ENCODE measurements at regions not wholly inside any gene's neighbourhood (a gene's known extent, or its start where the extent isn't known, plus 50 kb on each side); places are given as distances from the start of the nearest gene placed in this dataset.

DNA sequence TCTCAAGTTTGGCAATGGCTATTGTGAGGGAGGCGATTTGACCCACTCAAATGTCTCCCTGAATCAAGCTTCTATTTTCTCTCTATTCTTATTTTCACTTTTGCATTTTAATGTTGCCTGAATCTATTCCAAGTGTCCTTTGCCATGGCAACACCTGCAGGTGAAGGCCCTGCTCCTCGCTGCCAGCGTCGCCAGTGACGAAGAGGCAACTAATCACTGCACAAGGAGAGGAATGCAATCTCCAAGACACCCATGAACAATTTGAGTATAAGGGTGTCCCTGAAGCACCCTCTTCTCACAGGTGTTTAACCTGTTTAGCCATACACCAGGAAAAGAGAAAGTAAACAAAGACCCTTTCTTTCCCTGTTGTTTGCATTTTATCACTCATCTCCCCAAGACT is 165.6 kb upstream of the VRK2 start:
- no peak overlapping the region for H3K9ac ChIP-seq (ENCODE audit: low read depth, low read length)
- H3K4me1 ChIP-seq (ENCODE audit: control insufficient read depth, insufficient read depth, low read length) = no peaks in the 10 kb centered on the region
- H3K36me3 ChIP-seq (ENCODE audit: control insufficient read depth, insufficient read depth, low read length) = no peaks in the 10 kb centered on the region
- H3K9me3 ChIP-seq (ENCODE audit: control insufficient read depth, insufficient read depth, low read length) = no peaks in the 10 kb centered on the region
- H3K4me3 ChIP-seq (ENCODE audit: low read depth, low read length) = no peak overlapping the region
- H3K27me3 ChIP-seq (ENCODE audit: control insufficient read depth, insufficient read depth, low read length) = no peaks in the 10 kb centered on the region

DNA sequence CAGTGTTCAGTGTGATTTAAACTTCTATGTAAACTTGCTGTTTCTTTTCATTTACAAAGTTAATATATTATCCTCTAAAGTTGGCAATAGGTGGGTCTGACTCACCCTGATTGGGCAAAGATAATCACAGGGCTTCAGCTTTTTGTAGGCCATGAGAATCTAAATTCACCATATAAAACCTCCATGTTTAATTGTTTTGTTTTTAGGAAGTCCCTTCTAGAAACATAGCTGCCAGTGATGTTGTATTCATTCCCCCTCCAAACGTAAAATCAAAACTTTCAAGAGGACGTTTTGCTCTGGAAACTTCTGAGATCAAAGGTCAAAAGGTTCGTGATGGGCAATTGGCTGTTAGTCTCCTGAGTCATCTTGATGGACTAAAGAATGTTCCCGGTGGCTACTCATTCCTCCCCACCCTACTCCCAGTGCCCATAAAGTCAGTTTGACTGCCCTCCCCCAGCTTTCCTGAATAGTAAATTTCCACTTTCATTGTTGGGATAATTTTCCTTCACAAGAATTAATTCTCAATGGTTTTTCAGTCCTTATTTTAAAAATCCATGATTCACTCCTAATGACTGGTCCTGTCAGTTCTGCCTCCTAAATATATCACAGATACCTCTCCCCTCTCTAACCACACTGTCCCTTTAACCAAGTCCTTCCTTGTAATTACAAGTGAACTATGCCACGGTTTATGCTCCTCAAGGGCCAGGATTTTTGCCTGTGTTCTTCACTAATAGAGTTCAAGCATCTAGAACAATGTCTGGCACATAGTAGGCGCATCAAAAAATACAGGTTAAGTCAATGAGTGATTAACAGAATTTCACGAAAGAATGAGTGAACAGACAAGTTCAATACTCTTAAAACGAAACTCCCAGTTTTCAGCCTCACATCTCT is 164.4 kb upstream of the VRK2 start:
- no peak overlapping the region for H3K9ac ChIP-seq (ENCODE audit: low read depth, low read length)
- H3K9me3 ChIP-seq (ENCODE audit: control insufficient read depth, insufficient read depth, low read length) = no peaks in the 10 kb centered on the region

DNA sequence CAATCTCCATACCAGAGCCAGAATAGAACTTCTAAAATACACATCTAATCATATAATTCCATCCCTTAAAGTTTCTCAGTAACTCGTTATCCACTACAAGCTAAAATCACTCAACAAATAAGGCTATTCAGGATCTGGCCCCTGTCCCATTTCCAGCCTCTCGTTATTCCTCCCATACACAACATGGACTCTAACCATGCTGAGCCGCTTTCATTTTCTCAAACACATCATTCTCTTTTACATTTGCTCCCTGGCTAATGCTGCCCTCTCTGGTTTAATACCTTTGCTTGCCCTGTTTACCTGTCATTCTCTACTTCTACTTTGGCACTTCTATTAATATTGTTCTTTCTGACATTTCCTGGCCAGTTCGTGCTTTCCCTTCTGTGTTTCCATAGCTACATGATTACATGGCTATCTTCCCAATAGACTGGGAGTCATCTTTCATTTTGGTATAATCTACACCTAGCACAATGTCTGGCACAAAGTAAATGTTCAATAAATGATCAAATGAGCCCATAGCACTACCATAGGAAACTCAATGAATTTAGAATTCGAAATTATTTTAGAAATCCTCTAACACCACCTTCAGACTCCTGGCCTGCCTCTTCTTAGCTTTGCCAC is 163.6 kb upstream of the VRK2 start:
- Histone ChIP-seq H3K9ac (ENCODE audit: low read depth, low read length) (no peak overlapping the region), H3K9me3 (ENCODE audit: control insufficient read depth, insufficient read depth, low read length) (no peaks in the 10 kb centered on the region), H3K4me1 (ENCODE audit: control insufficient read depth, insufficient read depth, low read length) (no peaks in the 10 kb centered on the region), H3K4me3 (ENCODE audit: low read depth, low read length) (no peak overlapping the region), H3K27me3 (ENCODE audit: control insufficient read depth, insufficient read depth, low read length) (no peaks in the 10 kb centered on the region), H3K36me3 (ENCODE audit: control insufficient read depth, insufficient read depth, low read length) (no peaks in the 10 kb centered on the region)

More for the DNA sequence above, 164.4 kb upstream of the VRK2 start:
- Histone ChIP-seq H3K4me1 (ENCODE audit: control insufficient read depth, insufficient read depth, low read length) (no peaks in the 10 kb centered on the region), H3K36me3 (ENCODE audit: control insufficient read depth, insufficient read depth, low read length) (no peaks in the 10 kb centered on the region), H3K27me3 (ENCODE audit: control insufficient read depth, insufficient read depth, low read length) (no peaks in the 10 kb centered on the region), H3K4me3 (ENCODE audit: low read depth, low read length) (no peak overlapping the region)

GRCh38 chr2:57884281-57884680 is 162.3 kb upstream of the VRK2 start:
- Histone ChIP-seq H3K9me3 (ENCODE audit: control insufficient read depth, insufficient read depth, low read length) (no peaks in the 10 kb centered on the region), H3K4me1 (ENCODE audit: control insufficient read depth, insufficient read depth, low read length) (no peaks in the 10 kb centered on the region), H3K9ac (ENCODE audit: low read depth, low read length) (no peak overlapping the region), H3K36me3 (ENCODE audit: control insufficient read depth, insufficient read depth, low read length) (no peaks in the 10 kb centered on the region), H3K4me3 (ENCODE audit: low read depth, low read length) (no peak overlapping the region), H3K27me3 (ENCODE audit: control insufficient read depth, insufficient read depth, low read length) (no peaks in the 10 kb centered on the region)

DNA sequence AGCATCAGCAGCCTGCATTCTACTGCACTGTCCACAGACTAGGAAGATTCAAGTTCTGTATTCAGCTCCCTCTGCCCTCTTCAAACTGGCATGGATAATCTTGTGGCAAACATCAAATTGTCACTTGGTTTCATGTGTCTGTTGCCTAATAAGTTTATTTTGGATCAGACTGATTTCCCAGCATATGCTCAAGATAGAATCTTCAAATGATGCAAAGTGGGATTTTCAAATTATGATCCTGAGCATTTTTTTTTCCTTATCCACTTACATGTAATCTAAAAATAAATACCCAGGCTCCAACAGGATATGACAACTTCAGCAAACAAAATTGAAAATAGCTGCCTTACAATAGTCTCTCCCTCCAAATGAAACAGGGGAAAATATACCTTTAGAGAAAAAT is 160.9 kb upstream of the VRK2 start:
- no peaks in the 10 kb centered on the region for H3K36me3 ChIP-seq (ENCODE audit: control insufficient read depth, insufficient read depth, low read length)
- no peak overlapping the region for H3K4me3 ChIP-seq (ENCODE audit: low read depth, low read length)
- H3K4me1 ChIP-seq (ENCODE audit: control insufficient read depth, insufficient read depth, low read length) = no peaks in the 10 kb centered on the region
- H3K9me3 ChIP-seq (ENCODE audit: control insufficient read depth, insufficient read depth, low read length) = no peaks in the 10 kb centered on the region
- no peaks in the 10 kb centered on the region for H3K27me3 ChIP-seq (ENCODE audit: control insufficient read depth, insufficient read depth, low read length)
- no peak overlapping the region for H3K9ac ChIP-seq (ENCODE audit: low read depth, low read length)

- Histone ChIP-seq H3K9ac (ENCODE audit: low read depth, low read length) (no peak overlapping the region), H3K9me3 (ENCODE audit: control insufficient read depth, insufficient read depth, low read length) (no peaks in the 10 kb centered on the region), H3K27me3 (ENCODE audit: control insufficient read depth, insufficient read depth, low read length) (no peaks in the 10 kb centered on the region), H3K4me1 (ENCODE audit: control insufficient read depth, insufficient read depth, low read length) (no peaks in the 10 kb centered on the region), H3K36me3 (ENCODE audit: control insufficient read depth, insufficient read depth, low read length) (no peaks in the 10 kb centered on the region), H3K4me3 (ENCODE audit: low read depth, low read length) (no peak overlapping the region)
Measured at GRCh38 chr2:57886161-57886786, 160.3 kb upstream of the VRK2 start.

- Histone ChIP-seq H3K4me3 (ENCODE audit: low read depth, low read length) (no peak overlapping the region), H3K4me1 (ENCODE audit: control insufficient read depth, insufficient read depth, low read length) (no peaks in the 10 kb centered on the region), H3K9ac (ENCODE audit: low read depth, low read length) (no peak overlapping the region), H3K9me3 (ENCODE audit: control insufficient read depth, insufficient read depth, low read length) (no peaks in the 10 kb centered on the region), H3K36me3 (ENCODE audit: control insufficient read depth, insufficient read depth, low read length) (no peaks in the 10 kb centered on the region), H3K27me3 (ENCODE audit: control insufficient read depth, insufficient read depth, low read length) (no peaks in the 10 kb centered on the region)
Measured at GRCh38 chr2:57888463-57888862, 158.1 kb upstream of the VRK2 start.

GRCh38 chr2:57890464-57890863 is 156.1 kb upstream of the VRK2 start:
- H3K4me3 ChIP-seq (ENCODE audit: low read depth, low read length) = no peak overlapping the region
- H3K4me1 ChIP-seq (ENCODE audit: control insufficient read depth, insufficient read depth, low read length) = no peaks in the 10 kb centered on the region
- H3K27me3 ChIP-seq (ENCODE audit: control insufficient read depth, insufficient read depth, low read length) = no peaks in the 10 kb centered on the region
- no peaks in the 10 kb centered on the region for H3K36me3 ChIP-seq (ENCODE audit: control insufficient read depth, insufficient read depth, low read length)
- no peak overlapping the region for H3K9ac ChIP-seq (ENCODE audit: low read depth, low read length)
- H3K9me3 ChIP-seq (ENCODE audit: control insufficient read depth, insufficient read depth, low read length) = no peaks in the 10 kb centered on the region

- no peaks in the 10 kb centered on the region for H3K36me3 ChIP-seq (ENCODE audit: control insufficient read depth, insufficient read depth, low read length)
- no peak overlapping the region for H3K4me3 ChIP-seq (ENCODE audit: low read depth, low read length)
- H3K4me1 ChIP-seq (ENCODE audit: control insufficient read depth, insufficient read depth, low read length) = no peaks in the 10 kb centered on the region
- H3K27me3 ChIP-seq (ENCODE audit: control insufficient read depth, insufficient read depth, low read length) = no peaks in the 10 kb centered on the region
- H3K9ac ChIP-seq (ENCODE audit: low read depth, low read length) = no peak overlapping the region
- no peaks in the 10 kb centered on the region for H3K9me3 ChIP-seq (ENCODE audit: control insufficient read depth, insufficient read depth, low read length)
Measured at GRCh38 chr2:57891086-57891712, 155.4 kb upstream of the VRK2 start.

- Histone ChIP-seq H3K9ac (ENCODE audit: low read depth, low read length) (no peak overlapping the region), H3K4me3 (ENCODE audit: low read depth, low read length) (no peak overlapping the region), H3K9me3 (ENCODE audit: control insufficient read depth, insufficient read depth, low read length) (no peaks in the 10 kb centered on the region), H3K27me3 (ENCODE audit: control insufficient read depth, insufficient read depth, low read length) (no peaks in the 10 kb centered on the region), H3K36me3 (ENCODE audit: control insufficient read depth, insufficient read depth, low read length) (no peaks in the 10 kb centered on the region), H3K4me1 (ENCODE audit: control insufficient read depth, insufficient read depth, low read length) (no peaks in the 10 kb centered on the region)
Measured at GRCh38 chr2:57892920-57893319, 153.7 kb upstream of the VRK2 start.

DNA sequence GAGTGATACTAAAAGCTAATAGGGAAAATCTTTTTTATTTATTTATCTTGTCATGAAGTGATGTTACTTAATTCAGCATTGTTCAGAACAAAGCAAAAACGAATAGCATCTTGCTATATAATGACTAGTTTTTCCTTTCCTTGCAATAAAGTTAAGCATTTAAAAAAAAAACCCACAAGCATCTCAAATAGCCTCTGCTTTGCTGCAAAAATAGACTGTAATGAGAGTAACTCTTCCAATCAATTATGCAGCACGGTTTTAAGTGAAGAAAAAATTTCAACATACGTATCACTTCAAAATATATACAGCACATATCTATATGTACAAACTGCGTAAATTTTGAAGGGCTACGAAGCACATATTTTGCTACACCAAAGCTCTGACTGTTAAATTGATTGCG is 153.3 kb upstream of the VRK2 start:
- H3K36me3 ChIP-seq (ENCODE audit: control insufficient read depth, insufficient read depth, low read length) = no peaks in the 10 kb centered on the region
- H3K9me3 ChIP-seq (ENCODE audit: control insufficient read depth, insufficient read depth, low read length) = no peaks in the 10 kb centered on the region
- H3K4me3 ChIP-seq (ENCODE audit: low read depth, low read length) = no peak overlapping the region
- no peak overlapping the region for H3K9ac ChIP-seq (ENCODE audit: low read depth, low read length)
- H3K4me1 ChIP-seq (ENCODE audit: control insufficient read depth, insufficient read depth, low read length) = no peaks in the 10 kb centered on the region
- H3K27me3 ChIP-seq (ENCODE audit: control insufficient read depth, insufficient read depth, low read length) = no peaks in the 10 kb centered on the region
